C4-2B (cell line): ENCODE measurements at regions not wholly inside any gene's neighbourhood (a gene's known extent, or its start where the extent isn't known, plus 50 kb on each side); places are given as distances from the start of the nearest gene placed in this dataset.

Experiments
- CTCF ChIP-seq: fragments of 450-650 bp; conservative IDR thresholded peaks from 2 replicates; pipeline ENCODE4 v1.5.1; 2017; ENCODE audit warnings: mild to moderate bottlenecking
- ZFX ChIP-seq: fragments of 450-650 bp; IDR thresholded peaks from 2 replicates; pipeline ENCODE4 v1.6.1; 2017

DNA sequence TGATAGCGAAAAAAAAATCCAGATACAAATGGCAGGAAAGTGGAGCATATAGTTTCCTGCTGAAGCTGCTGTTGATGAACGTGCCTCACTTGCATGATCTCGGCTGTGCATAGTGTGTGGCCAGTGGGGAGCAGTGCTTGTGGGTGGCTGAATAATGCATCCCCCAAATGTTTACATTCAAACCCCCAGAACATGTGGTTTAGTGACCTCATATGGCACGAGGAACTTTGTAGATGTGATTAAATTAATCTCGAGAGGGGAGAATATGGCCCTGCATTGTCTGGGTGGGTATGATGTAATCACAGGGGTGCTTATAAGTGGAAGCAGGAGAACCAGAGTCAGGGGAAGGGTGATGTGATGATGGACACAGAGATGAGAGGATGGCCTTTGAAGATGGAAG lies 425.0 kb downstream of the TMEM121 start:
- TF ChIP-seq CTCF (no peak), ZFX (no peak)
